ENCODE measurements at regions not wholly inside any gene's neighbourhood (a gene's known extent, or its start where the extent isn't known, plus 50 kb on each side); places are given as distances from the start of the nearest gene placed in this dataset.

- no peak for DNase-seq
Observed at GRCh38 chr11:112596324-112596723, 335.7 kb upstream of the PLET1 start.

GRCh38 chr11:112597286-112597790, 336.7 kb upstream of the PLET1 start:
- no peak for DNase-seq

- no peak for DNase-seq
Observed at GRCh38 chr11:112599265-112599664, 338.6 kb upstream of the PLET1 start.

- no peak for DNase-seq
Observed at GRCh38 chr11:112599856-112600533, 339.3 kb upstream of the PLET1 start.

- DNase-seq, result peak; percentile 64
Observed at GRCh38 chr11:112605093-112605666, 344.5 kb upstream of the PLET1 start.

GRCh38 chr11:112606656-112607055, 346.0 kb upstream of the PLET1 start:
- DNase-seq, result no peak

- DNase-seq, result no peak
Observed at GRCh38 chr11:112608509-112608908, 347.8 kb upstream of the PLET1 start.

- no peak for DNase-seq
Observed at GRCh38 chr11:112610494-112610893, 349.8 kb upstream of the PLET1 start.

GRCh38 chr11:112610996-112611750, 350.0 kb upstream of the NCAM1 start:
- DNase-seq, result no peak

- DNase-seq, result no peak
Observed at GRCh38 chr11:112611771-112612170, 349.4 kb upstream of the NCAM1 start.

GRCh38 chr11:112612250-112612849, 348.9 kb upstream of the NCAM1 start:
- peak; percentile 28 for DNase-seq

- peak; percentile 86 for DNase-seq
Observed at GRCh38 chr11:112613051-112613972, 347.9 kb upstream of the NCAM1 start.

GRCh38 chr11:112614605-112615004, 346.6 kb upstream of the NCAM1 start:
- DNase-seq, result no peak

GRCh38 chr11:112615238-112615637, 346.0 kb upstream of the NCAM1 start:
- no peak for DNase-seq

- no peak for DNase-seq
Observed at GRCh38 chr11:112615891-112616290, 345.3 kb upstream of the NCAM1 start.

- no peak for DNase-seq
Observed at GRCh38 chr11:112616327-112617097, 344.7 kb upstream of the NCAM1 start.

- no peak for DNase-seq
Observed at GRCh38 chr11:112617098-112617425, 344.2 kb upstream of the NCAM1 start.

- DNase-seq, result no peak
Observed at GRCh38 chr11:112617977-112618826, 343.0 kb upstream of the NCAM1 start.

- no peak for DNase-seq
Observed at GRCh38 chr11:112619106-112619505, 342.1 kb upstream of the NCAM1 start.

GRCh38 chr11:112620621-112621394, 340.4 kb upstream of the NCAM1 start:
- DNase-seq, result peak; percentile 22
